ENCODE measurements at regions not wholly inside any gene's neighbourhood (a gene's known extent, or its start where the extent isn't known, plus 50 kb on each side); places are given as distances from the start of the nearest gene placed in this dataset.

DNA sequence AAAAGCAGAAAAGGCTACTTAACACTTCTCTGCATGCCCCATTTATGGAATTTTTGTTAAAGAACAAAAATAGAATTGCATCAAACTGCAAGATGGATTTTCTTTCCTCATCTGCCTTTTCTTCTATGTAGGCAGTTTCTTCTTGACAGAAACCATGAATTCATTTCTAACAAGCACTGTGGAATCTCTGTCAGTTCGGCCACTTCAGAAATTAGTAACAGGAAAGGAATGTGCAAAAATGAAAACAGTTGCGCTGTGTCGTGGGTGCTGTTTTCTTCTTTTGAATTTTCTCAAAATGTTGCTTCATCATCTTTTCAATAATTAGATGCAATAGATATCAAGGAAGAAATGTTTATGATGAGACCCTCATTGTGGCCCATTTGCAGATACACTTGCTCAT, 151.6 kb downstream of the FOXB1 start:
- CTCF ChIA-PET = no interaction called here
- Mint-ChIP-seq H3K27ac (no peak overlapping the region), H3K4me3 (no peak overlapping the region), H3K9me3 (no peaks in the 10 kb centered on the region), H3K4me1 (peaks cover 0 to 6% (median 5%) of the 10 kb centered on the region in 3 donors), H3K27me3 (peaks cover 27 to 30% of the 10 kb centered on the region in 2 donors), H3K36me3 (no peaks in the 10 kb centered on the region)
- H3K9me3 ChIP-seq = no peaks in the 10 kb centered on the region
- ATAC-seq (replicated peaks in 1 of 4) = no peak
- peaks cover 0 to 10% of the 10 kb centered on the region in 2 experiments for H3K27me3 ChIP-seq (replicated peaks in 1 of 2; ENCODE audit: control insufficient read depth in 2 of 2, extremely low read depth in 1 of 2, insufficient read depth in 2 of 2, low read length in 1 of 2)
- H3K36me3 ChIP-seq (ENCODE audit: control insufficient read depth in 2 of 2, extremely low read depth in 1 of 2, insufficient read depth in 1 of 2, low read length in 1 of 2) = no peaks in the 10 kb centered on the region
- WGBS (ENCODE audit: insufficient coverage) = 60% methylated on average over 2 of the region's 3 CpGs
- H3K4me1 ChIP-seq (ENCODE audit: control insufficient read depth in 1 of 2, extremely low read depth in 1 of 2, insufficient read depth in 2 of 2, low read length in 2 of 2) = no peaks in the 10 kb centered on the region
- no peak overlapping the region for H3K4me3 ChIP-seq (ENCODE audit: control insufficient read depth in 1 of 2, extremely low read depth in 1 of 2, low read length in 1 of 2)
- no peak overlapping the region for H3K27ac ChIP-seq (ENCODE audit: low read length)
- POLR2A ChIA-PET = no interaction called here
- DNase-seq = no peak

DNA sequence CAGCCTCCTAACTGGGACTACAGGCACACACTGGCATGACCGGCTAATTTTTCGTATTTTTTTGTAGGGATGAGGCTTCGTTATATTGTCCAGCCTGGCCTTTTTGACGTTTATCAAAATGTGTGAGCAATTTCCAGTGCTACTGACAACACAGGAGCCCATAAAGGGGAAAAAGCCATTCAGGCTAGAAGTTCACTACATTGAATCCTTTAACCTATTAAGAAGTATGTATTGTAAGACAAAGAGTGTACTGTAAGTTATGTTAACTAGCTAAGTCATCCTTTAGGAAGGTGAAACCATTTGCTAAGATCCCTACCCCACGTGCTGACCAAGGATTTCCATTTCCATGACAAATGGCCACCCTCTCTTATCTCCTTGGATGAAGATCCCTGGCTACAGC, 156.8 kb downstream of the FOXB1 start:
- Histone ChIP-seq H3K4me3 (ENCODE audit: control insufficient read depth in 1 of 2, extremely low read depth in 1 of 2, low read length in 1 of 2) (no peak overlapping the region), H3K4me1 (ENCODE audit: control insufficient read depth in 1 of 2, extremely low read depth in 1 of 2, insufficient read depth in 2 of 2, low read length in 2 of 2) (no peaks in the 10 kb centered on the region), H3K27ac (ENCODE audit: low read length) (no peak overlapping the region), H3K36me3 (ENCODE audit: control insufficient read depth in 2 of 2, extremely low read depth in 1 of 2, insufficient read depth in 1 of 2, low read length in 1 of 2) (no peaks in the 10 kb centered on the region), H3K9me3 (no peaks in the 10 kb centered on the region), H3K27me3 (replicated peaks in 1 of 2; ENCODE audit: control insufficient read depth in 2 of 2, extremely low read depth in 1 of 2, insufficient read depth in 2 of 2, low read length in 1 of 2) (peaks cover 0 to 7% of the 10 kb centered on the region in 2 experiments)
- peaks cover 10 to 19% of the 10 kb centered on the region in 2 donors for H3K27me3 Mint-ChIP-seq
- no peak overlapping the region for H3K4me3 Mint-ChIP-seq
- no peaks in the 10 kb centered on the region for H3K4me1 Mint-ChIP-seq
- 96% methylated on average over 3 of the region's 5 CpGs for WGBS (ENCODE audit: insufficient coverage)
- H3K9me3 Mint-ChIP-seq = no peaks in the 10 kb centered on the region
- no peaks in the 10 kb centered on the region for H3K36me3 Mint-ChIP-seq
- ChIA-PET CTCF (interaction anchor here (0.6 to 1.4 kb wide), 2 partner anchors 12 to 1097 kb away, joined by 3 read pairs; no protein-coding TSS in a partner anchor), POLR2A (no interaction called here)
- DNase-seq (no peak), ATAC-seq (replicated peaks in 1 of 4) (no peak)
- H3K27ac Mint-ChIP-seq = no peak overlapping the region

DNA sequence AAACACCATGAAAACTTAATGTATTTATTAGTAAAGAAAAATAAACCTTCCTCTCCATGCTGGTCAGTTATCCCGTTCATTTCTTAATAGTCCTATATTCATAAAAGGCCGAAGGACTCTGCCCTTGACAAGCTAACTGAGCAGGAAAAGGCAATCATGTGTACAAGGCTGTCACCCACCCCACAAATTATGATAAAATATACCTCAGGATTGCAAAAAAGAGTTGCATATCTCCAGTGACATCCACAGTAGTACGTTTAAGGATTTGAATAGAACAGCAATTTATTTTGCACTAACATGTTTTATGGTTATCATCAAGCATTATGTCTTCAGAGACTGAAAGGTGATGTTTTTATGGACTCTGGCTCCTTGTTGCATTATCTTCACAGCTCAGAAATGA, 157.6 kb downstream of the FOXB1 start:
- ATAC-seq (replicated peaks in 1 of 4) = no peak
- Histone ChIP-seq H3K27ac (ENCODE audit: low read length) (no peak overlapping the region), H3K27me3 (replicated peaks in 1 of 2; ENCODE audit: control insufficient read depth in 2 of 2, extremely low read depth in 1 of 2, insufficient read depth in 2 of 2, low read length in 1 of 2) (peaks cover 0 to 7% of the 10 kb centered on the region in 2 experiments), H3K4me1 (ENCODE audit: control insufficient read depth in 1 of 2, extremely low read depth in 1 of 2, insufficient read depth in 2 of 2, low read length in 2 of 2) (no peaks in the 10 kb centered on the region), H3K9me3 (no peaks in the 10 kb centered on the region), H3K4me3 (ENCODE audit: control insufficient read depth in 1 of 2, extremely low read depth in 1 of 2, low read length in 1 of 2) (no peak overlapping the region), H3K36me3 (ENCODE audit: control insufficient read depth in 2 of 2, extremely low read depth in 1 of 2, insufficient read depth in 1 of 2, low read length in 1 of 2) (no peaks in the 10 kb centered on the region)
- WGBS (ENCODE audit: insufficient coverage) = no CpG with 5 or more reads among the region's 3 CpGs
- Mint-ChIP-seq H3K36me3 (no peaks in the 10 kb centered on the region), H3K4me3 (no peak overlapping the region), H3K4me1 (no peaks in the 10 kb centered on the region), H3K9me3 (no peaks in the 10 kb centered on the region), H3K27ac (no peak overlapping the region), H3K27me3 (peaks cover 5 to 17% of the 10 kb centered on the region in 2 donors)
- ChIA-PET CTCF (no interaction called here), POLR2A (no interaction called here)
- no peak for DNase-seq

DNA sequence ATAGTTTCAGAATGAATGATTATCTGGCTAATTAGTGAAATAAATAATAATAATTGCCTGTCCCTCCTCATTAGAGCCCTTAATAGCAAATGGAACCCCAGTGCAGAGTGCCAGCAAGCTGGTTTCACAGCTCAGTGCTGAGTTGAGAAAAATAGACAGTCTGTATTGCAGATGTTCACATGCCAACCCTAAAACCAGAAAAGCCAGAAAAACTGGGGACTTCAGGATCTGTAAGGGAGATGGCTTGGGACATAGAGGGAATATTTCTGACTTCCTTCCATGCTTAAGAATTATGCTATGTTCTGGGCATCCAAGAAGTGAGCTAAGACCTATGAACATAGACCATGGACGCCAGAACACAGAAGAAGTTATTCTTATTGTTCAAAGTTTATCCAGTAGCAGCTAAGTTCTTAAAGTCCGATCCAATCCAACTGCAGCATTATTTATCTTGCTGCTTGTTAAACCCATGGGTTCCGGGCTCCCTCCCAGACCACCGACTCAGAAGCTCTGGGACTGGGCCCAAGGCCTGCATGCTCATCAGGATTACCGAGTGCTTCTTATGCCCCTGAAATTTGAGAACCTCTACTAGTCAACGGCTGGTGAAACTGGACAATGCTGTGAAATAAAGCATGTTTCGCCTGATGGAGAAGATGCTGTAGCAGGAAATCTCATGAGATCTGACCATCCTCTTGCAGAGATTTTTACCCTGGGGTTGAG, 158.3 kb downstream of the FOXB1 start:
- Histone ChIP-seq H3K36me3 (ENCODE audit: control insufficient read depth in 2 of 2, extremely low read depth in 1 of 2, insufficient read depth in 1 of 2, low read length in 1 of 2) (no peaks in the 10 kb centered on the region), H3K9me3 (no peaks in the 10 kb centered on the region), H3K27ac (ENCODE audit: low read length) (no peak overlapping the region), H3K27me3 (replicated peaks in 1 of 2; ENCODE audit: control insufficient read depth in 2 of 2, extremely low read depth in 1 of 2, insufficient read depth in 2 of 2, low read length in 1 of 2) (peaks cover 0 to 7% of the 10 kb centered on the region in 2 experiments), H3K4me3 (ENCODE audit: control insufficient read depth in 1 of 2, extremely low read depth in 1 of 2, low read length in 1 of 2) (no peak overlapping the region), H3K4me1 (ENCODE audit: control insufficient read depth in 1 of 2, extremely low read depth in 1 of 2, insufficient read depth in 2 of 2, low read length in 2 of 2) (no peaks in the 10 kb centered on the region)
- ChIA-PET POLR2A (no interaction called here), CTCF (interaction anchor here in 1 of 2 donors (0.6 kb wide), 1 partner anchor 41 kb away, joined by 5 read pairs; no protein-coding TSS in a partner anchor)
- Mint-ChIP-seq H3K9me3 (no peaks in the 10 kb centered on the region), H3K4me1 (no peaks in the 10 kb centered on the region), H3K27ac (no peak overlapping the region), H3K27me3 (peaks cover 5 to 15% of the 10 kb centered on the region in 2 donors), H3K4me3 (no peak overlapping the region), H3K36me3 (no peaks in the 10 kb centered on the region)
- ATAC-seq (replicated peaks in 1 of 4) (no peak), DNase-seq (no peak)
- 90% methylated on average over 6 of the region's 7 CpGs for WGBS (ENCODE audit: insufficient coverage)

DNA sequence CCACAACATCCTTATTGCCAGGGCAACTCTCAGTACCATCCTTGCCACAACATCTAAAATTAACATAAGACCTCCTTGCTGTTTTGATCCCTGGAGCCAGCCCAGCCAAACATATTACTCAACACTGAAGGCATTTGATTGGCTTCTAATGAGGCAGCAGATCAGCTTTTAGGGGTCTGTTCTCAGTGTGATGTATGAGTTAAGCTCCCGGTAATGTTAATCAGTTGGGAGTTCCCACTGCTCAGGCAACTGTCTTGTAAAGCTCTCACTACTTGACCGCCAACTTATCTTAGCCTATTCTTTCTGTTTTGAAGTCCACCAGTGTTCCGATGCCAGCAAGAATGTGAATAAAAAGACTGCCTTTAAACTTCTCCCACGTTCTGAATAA, 158.9 kb downstream of the FOXB1 start:
- peaks cover 0 to 7% of the 10 kb centered on the region in 2 experiments for H3K27me3 ChIP-seq (replicated peaks in 1 of 2; ENCODE audit: control insufficient read depth in 2 of 2, extremely low read depth in 1 of 2, insufficient read depth in 2 of 2, low read length in 1 of 2)
- Mint-ChIP-seq H3K36me3 (no peaks in the 10 kb centered on the region), H3K9me3 (no peaks in the 10 kb centered on the region), H3K27ac (no peak overlapping the region), H3K4me3 (no peak overlapping the region), H3K27me3 (peaks cover 5 to 15% of the 10 kb centered on the region in 2 donors), H3K4me1 (no peaks in the 10 kb centered on the region)
- 76% methylated on average over 4 of the region's 4 CpGs for WGBS (ENCODE audit: insufficient coverage)
- no peak for ATAC-seq (replicated peaks in 1 of 4)
- H3K36me3 ChIP-seq (ENCODE audit: control insufficient read depth in 2 of 2, extremely low read depth in 1 of 2, insufficient read depth in 1 of 2, low read length in 1 of 2) = no peaks in the 10 kb centered on the region
- no peaks in the 10 kb centered on the region for H3K9me3 ChIP-seq
- H3K27ac ChIP-seq (ENCODE audit: low read length) = no peak overlapping the region
- ChIA-PET CTCF (interaction anchor here in 1 of 2 donors (0.6 kb wide), 1 partner anchor 41 kb away, joined by 5 read pairs; no protein-coding TSS in a partner anchor), POLR2A (no interaction called here)
- no peak for DNase-seq
- no peak overlapping the region for H3K4me3 ChIP-seq (ENCODE audit: control insufficient read depth in 1 of 2, extremely low read depth in 1 of 2, low read length in 1 of 2)
- no peaks in the 10 kb centered on the region for H3K4me1 ChIP-seq (ENCODE audit: control insufficient read depth in 1 of 2, extremely low read depth in 1 of 2, insufficient read depth in 2 of 2, low read length in 2 of 2)

DNA sequence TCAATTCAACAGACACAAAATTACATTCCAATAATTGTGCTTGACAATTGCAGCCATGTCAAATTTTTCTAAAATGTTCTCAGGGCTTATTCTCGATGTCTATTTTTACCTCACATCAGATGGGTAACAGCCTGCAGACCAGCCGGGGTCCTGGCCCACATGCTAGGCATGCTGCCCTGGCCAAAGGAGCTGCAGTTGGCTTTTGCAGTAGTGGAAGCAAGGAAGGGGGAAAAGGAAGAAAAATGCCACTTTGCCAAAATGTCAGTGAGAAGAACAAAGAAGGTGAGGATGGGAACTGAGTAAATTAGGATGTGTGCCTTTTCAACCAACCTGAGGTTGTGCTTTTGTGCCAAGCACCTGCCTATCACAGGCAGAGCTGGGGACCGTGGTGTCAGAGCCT, 161.0 kb downstream of the FOXB1 start:
- no peak overlapping the region for H3K27ac Mint-ChIP-seq
- DNase-seq (no peak), ATAC-seq (replicated peaks in 1 of 4) (no peak)
- Histone ChIP-seq H3K27me3 (replicated peaks in 1 of 2; ENCODE audit: control insufficient read depth in 2 of 2, extremely low read depth in 1 of 2, insufficient read depth in 2 of 2, low read length in 1 of 2) (peaks cover 0 to 7% of the 10 kb centered on the region in 2 experiments), H3K36me3 (ENCODE audit: control insufficient read depth in 2 of 2, extremely low read depth in 1 of 2, insufficient read depth in 1 of 2, low read length in 1 of 2) (no peaks in the 10 kb centered on the region), H3K9me3 (no peaks in the 10 kb centered on the region), H3K4me1 (ENCODE audit: control insufficient read depth in 1 of 2, extremely low read depth in 1 of 2, insufficient read depth in 2 of 2, low read length in 2 of 2) (no peaks in the 10 kb centered on the region), H3K27ac (ENCODE audit: low read length) (no peak overlapping the region), H3K4me3 (ENCODE audit: control insufficient read depth in 1 of 2, extremely low read depth in 1 of 2, low read length in 1 of 2) (no peak overlapping the region)
- no peaks in the 10 kb centered on the region for H3K36me3 Mint-ChIP-seq
- ChIA-PET CTCF (no interaction called here), POLR2A (no interaction called here)
- H3K4me1 Mint-ChIP-seq = no peaks in the 10 kb centered on the region
- H3K9me3 Mint-ChIP-seq = no peaks in the 10 kb centered on the region
- peaks cover 5 to 8% of the 10 kb centered on the region in 2 donors for H3K27me3 Mint-ChIP-seq
- WGBS (ENCODE audit: insufficient coverage) = 62% methylated on average over 2 of the region's 3 CpGs
- H3K4me3 Mint-ChIP-seq = no peak overlapping the region
